HepG2 (cell line): ENCODE measurements at regions not wholly inside any gene's neighbourhood (a gene's known extent, or its start where the extent isn't known, plus 50 kb on each side); places are given as distances from the start of the nearest gene placed in this dataset.

Source experiments
- ATAC-seq: fragments of 200-7000 bp; cut with Tn5 transposase; 3 replicates; pipeline ENCODE4 v1.9.1; 2020; ENCODE audit warnings: mild to moderate bottlenecking, moderate library complexity
- BruUV-seq: library from RNA; stranded (reverse); fragments of 400-500 nt; replicated peaks from 2 replicates; lab custom pipeline; 2021; lab: Mats Ljungman, UMichigan
- CTCF ChIA-PET: fragments of 300-600 bp; formaldehyde crosslinking; extraction: SDS; loops from one replicate; lab custom pipeline; 2021; ENCODE audit warnings: low total read pairs, inconsistent platforms, low intra/inter-chr PET ratio; lab: Yijun Ruan, JAX
- POLR2A ChIA-PET: fragments of 350-600 bp; sonication (Branson Sonifier 250); formaldehyde crosslinking; loops from one replicate; lab custom pipeline; 2020; ENCODE audit warnings: antibody characterized with exemption, inconsistent platforms; lab: Yijun Ruan, JAX
- DNase-seq: peaks from one replicate; pipeline ENCODE4 v3.0.0-alpha.2; 2015; ENCODE audit warnings: low spot score
- FAIRE-seq: peaks from 3 replicates; lab custom pipeline; 2011; peaks lifted over from hg19 to GRCh38; lab: Jason Lieb, UNC
- H2AFZ ChIP-seq: one replicate; pipeline ENCODE4 v1.6.1; 2011; ENCODE audit warnings: low read length, inconsistent platforms
- H3K27ac ChIP-seq: fragments of 300-600 bp; 3 replicates; pipeline ENCODE4 v1.8.0; 2011; ENCODE audit warnings: mixed run types, mild to moderate bottlenecking, mixed read lengths, low read length, inconsistent platforms; ENCODE audit not compliant: insufficient read depth; ENCODE audit errors: extremely low read length
- H3K27me3 ChIP-seq, 2 experiments: fragments of 200-600 bp in 1 of 2; 2 replicates in 1 of 2; 3 replicates in 1 of 2; pipeline versions ENCODE4 v1.6.0 to v1.8.0; 2011; ENCODE audit warnings: low read length in 2 of 2, mild to moderate bottlenecking in 2 of 2, moderate library complexity in 2 of 2, inconsistent platforms in 1 of 2; ENCODE audit not compliant: insufficient read depth in 2 of 2, control insufficient read depth in 1 of 2
- H3K36me3 ChIP-seq, 2 experiments: fragments of 200-600 bp in 1 of 2; replicated peaks in 1 of 2; 2 replicates in 1 of 2; 3 replicates in 1 of 2; pipeline versions ENCODE4 v1.5.1 to v1.8.0; 2011; ENCODE audit warnings: low read length in 2 of 2, inconsistent platforms in 1 of 2; ENCODE audit not compliant: insufficient read depth in 2 of 2, control insufficient read depth in 1 of 2
- H3K4me1 ChIP-seq: 2 replicates; pipeline ENCODE4 v1.5.1; 2012; ENCODE audit warnings: low read length, inconsistent platforms; ENCODE audit not compliant: insufficient read depth
- H3K4me2 ChIP-seq: 2 replicates; pipeline ENCODE4 v1.6.0; 2011; ENCODE audit warnings: low read depth, low read length, inconsistent platforms
- H3K4me3 ChIP-seq, 3 experiments: fragments of 200-600 bp in 1 of 3; sonication (generic), shearing (Covaris generic) in 1 of 3; replicated peaks in 1 of 3; 2 replicates each; pipeline ENCODE4 v1.5.1; 2011 to 2016; ENCODE audit warnings: low read length in 3 of 3, inconsistent platforms in 2 of 3, low read depth in 2 of 3, mild to moderate bottlenecking in 2 of 3, control low read depth in 1 of 3, mixed read lengths in 1 of 3; ENCODE audit not compliant: insufficient read depth in 1 of 3
- H3K79me2 ChIP-seq: one replicate; pipeline ENCODE4 v1.6.1; 2011; ENCODE audit warnings: low read length, inconsistent platforms; ENCODE audit not compliant: insufficient read depth
- H3K9ac ChIP-seq: 2 replicates; pipeline ENCODE4 v1.6.0; 2011; ENCODE audit warnings: mild to moderate bottlenecking, low read depth, low read length, inconsistent platforms; ENCODE audit not compliant: insufficient read depth
- H3K9me3 ChIP-seq: 2 replicates; pipeline ENCODE4 v1.5.1; 2012; ENCODE audit warnings: mild to moderate bottlenecking, low read length
- H4K20me1 ChIP-seq: 2 replicates; pipeline ENCODE4 v1.6.0; 2011; ENCODE audit warnings: inconsistent platforms, mild to moderate bottlenecking, low read length, moderate library complexity; ENCODE audit not compliant: insufficient read depth
- DMAP1 ChIP-seq: IDR thresholded peaks from 2 replicates; pipeline ENCODE4 v1.6.1; 2016
- HNRNPUL1 ChIP-seq: fragments of 200-400 bp; formaldehyde crosslinking; IDR thresholded peaks from 2 replicates; pipeline ENCODE4 v1.6.1; 2017; ENCODE audit warnings: low read depth, mild to moderate bottlenecking, low read length, moderate library complexity
- JUND ChIP-seq: sonication (generic); formaldehyde crosslinking; IDR thresholded peaks from 2 replicates; pipeline ENCODE4 v1.8.0; 2022; ENCODE audit warnings: mild to moderate bottlenecking, missing genetic modification reagents
- KDM5A ChIP-seq: fragments of 200-600 bp; sonication (generic); IDR thresholded peaks from 2 replicates; pipeline ENCODE4 v1.7.0; 2018; ENCODE audit warnings: antibody characterized with exemption, mild to moderate bottlenecking, low read length, borderline replicate concordance
- NCOA2 ChIP-seq: sonication (generic); formaldehyde crosslinking; IDR thresholded peaks from 2 replicates; pipeline ENCODE4 v1.8.0; 2022; ENCODE audit warnings: inconsistent platforms
- NCOR1 ChIP-seq: fragments of 200-600 bp; sonication (generic); IDR thresholded peaks from 2 replicates; pipeline ENCODE4 v1.7.0; 2017; ENCODE audit warnings: antibody characterized with exemption, low read length, borderline replicate concordance
- PPARG ChIP-seq: conservative IDR thresholded peaks from 2 replicates; pipeline ENCODE4 v1.6.1; 2016; ENCODE audit warnings: missing biosample characterization, missing genetic modification reagents
- STAG1 ChIP-seq: sonication (generic); formaldehyde crosslinking; IDR thresholded peaks from 2 replicates; pipeline ENCODE4 v1.4.0; 2020; ENCODE audit warnings: missing genetic modification reagents
- ZFAT ChIP-seq: sonication (generic); formaldehyde crosslinking; conservative IDR thresholded peaks from 2 replicates; pipeline ENCODE4 v1.8.1; 2023; ENCODE audit warnings: missing genetic modification reagents, inconsistent platforms
- ZMAT5 ChIP-seq: sonication (generic); formaldehyde crosslinking; IDR thresholded peaks from 2 replicates; pipeline ENCODE4 v1.5.0; 2020; ENCODE audit warnings: mild to moderate bottlenecking, low read depth, missing genetic modification reagents, borderline replicate concordance
- ZNF17 ChIP-seq: sonication (generic); formaldehyde crosslinking; IDR thresholded peaks from 2 replicates; pipeline ENCODE4 v1.5.0; 2020; ENCODE audit warnings: mild to moderate bottlenecking, missing genetic modification reagents
- ZNF510 ChIP-seq: sonication (generic); formaldehyde crosslinking; IDR thresholded peaks from 2 replicates; pipeline ENCODE4 v1.4.0; 2020; ENCODE audit warnings: low read depth, mild to moderate bottlenecking, missing genetic modification reagents
- ZNF557 ChIP-seq: sonication (generic); formaldehyde crosslinking; IDR thresholded peaks from 2 replicates; pipeline ENCODE4 v1.4.0; 2020; ENCODE audit warnings: missing genetic modification reagents
- ZNF616 ChIP-seq: sonication (generic); formaldehyde crosslinking; IDR thresholded peaks from 2 replicates; pipeline ENCODE4 v1.5.0; 2020; ENCODE audit warnings: low read depth, mild to moderate bottlenecking, missing genetic modification reagents
- ZNF674 ChIP-seq: sonication (generic); formaldehyde crosslinking; IDR thresholded peaks from 2 replicates; pipeline ENCODE4 v1.5.0; 2020; ENCODE audit warnings: low read depth, mild to moderate bottlenecking, missing genetic modification reagents
- ZNF7 ChIP-seq: IDR thresholded peaks from 2 replicates; pipeline ENCODE4 v1.6.1; 2016; ENCODE audit warnings: missing biosample characterization, missing genetic modification reagents
- ZNF724P ChIP-seq: sonication (generic); formaldehyde crosslinking; IDR thresholded peaks from 2 replicates; pipeline ENCODE4 v1.8.0; 2022; ENCODE audit warnings: missing genetic modification reagents, borderline replicate concordance
- WGBS: methylation state at CpG from one replicate; pipeline ENCODE4 v1.1.6; 2017; ENCODE audit warnings: low lambda C conversion rate; 5-methylcytosine and 5-hydroxymethylcytosine counted together
- in situ Hi-C: cut with HindIII; loops from 2 replicates; pipeline ENCODE4 v1.10.0; 2017; ENCODE audit warnings: low pct_unique_long_range_greater_than_20kb; ENCODE audit not compliant: extremely low pct_ligation_motif_present
- intact Hi-C: fragments of 100-400 bp; cut with micrococcal nuclease; formaldehyde crosslinking; loops from one replicate; pipeline ENCODE4 v1.10.0; 2022; ENCODE audit not compliant: unreplicated experiment
- TF ChIP-seq, protein P1 (sequence below), 2 experiments: sonication (generic) in 1 of 2; formaldehyde crosslinking in 1 of 2; IDR thresholded peaks; 2 replicates each; pipeline versions ENCODE4 v1.4.0 to v1.6.1; 2016 to 2020; ENCODE audit warnings: borderline replicate concordance in 1 of 2, low read depth in 1 of 2, mild to moderate bottlenecking in 1 of 2, missing genetic modification reagents in 1 of 2

DNA sequence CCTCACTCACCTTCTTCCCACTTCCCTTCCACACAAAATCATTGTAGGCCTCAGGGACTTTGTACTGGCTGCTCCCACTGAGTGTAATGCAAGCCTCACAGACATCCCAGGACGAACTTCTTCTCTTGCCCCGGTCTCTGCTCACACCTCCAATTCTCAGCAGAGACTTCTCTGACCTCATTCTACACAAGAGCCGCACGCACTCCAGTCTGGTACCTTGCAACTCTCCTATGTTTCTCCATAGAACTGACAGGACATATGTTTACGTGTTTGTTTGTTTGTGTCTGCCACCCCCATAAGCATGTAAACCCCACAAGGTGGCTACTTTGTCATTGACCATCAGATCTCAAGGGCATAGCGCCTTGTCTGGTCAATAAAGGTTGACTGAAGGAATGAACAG is 350.8 kb downstream of the AJAP1 start:
- intact Hi-C loops, result no loop called here
- Histone ChIP-seq H3K9ac (no peak overlapping the region), H3K4me1 (no peaks in the 10 kb centered on the region), H2AFZ (no peak overlapping the region), H3K79me2 (no peaks in the 10 kb centered on the region), H3K27ac (no peak overlapping the region), H3K36me3 (no peaks in the 10 kb centered on the region), H4K20me1 (no peaks in the 10 kb centered on the region), H3K4me3 (no peak overlapping the region), H3K9me3 (peaks cover 67% of the 10 kb centered on the region), H3K27me3 (no peaks in the 10 kb centered on the region), H3K4me2 (no peak overlapping the region)
- TF ChIP-seq NCOA2 (no peak), DMAP1 (no peak), ZNF7 (no peak), ZNF557 (CRISPR knock-in tag) (no peak)
- in situ Hi-C loops, result no loop called here
- WGBS, result 6% methylated on average over 6 of the region's 6 CpGs
- no TSS peak for BruUV-seq
- ChIA-PET POLR2A (no interaction called here), CTCF (no interaction called here)
- no peak for FAIRE-seq
- no peak for ATAC-seq
- DNase-seq, result no peak

- H3K36me3 ChIP-seq, result no peaks in the 10 kb centered on the region
- H2AFZ ChIP-seq, result no peak overlapping the region
- ChIA-PET POLR2A (no interaction called here), CTCF (no interaction called here)
- DNase-seq (no peak), FAIRE-seq (no peak), ATAC-seq (no peak)
- no peak overlapping the region for H3K9ac ChIP-seq
- BruUV-seq, result no TSS peak
- no peaks in the 10 kb centered on the region for H4K20me1 ChIP-seq
- no peaks in the 10 kb centered on the region for H3K4me1 ChIP-seq
- no peaks in the 10 kb centered on the region for H3K27me3 ChIP-seq
- H3K9me3 ChIP-seq, result peaks cover 71% of the 10 kb centered on the region
- H3K79me2 ChIP-seq, result no peaks in the 10 kb centered on the region
- no peak overlapping the region for H3K27ac ChIP-seq
- in situ Hi-C loops (no loop called here), intact Hi-C loops (no loop called here)
- H3K4me3 ChIP-seq, result no peak overlapping the region
- TF ChIP-seq, protein P1, sequence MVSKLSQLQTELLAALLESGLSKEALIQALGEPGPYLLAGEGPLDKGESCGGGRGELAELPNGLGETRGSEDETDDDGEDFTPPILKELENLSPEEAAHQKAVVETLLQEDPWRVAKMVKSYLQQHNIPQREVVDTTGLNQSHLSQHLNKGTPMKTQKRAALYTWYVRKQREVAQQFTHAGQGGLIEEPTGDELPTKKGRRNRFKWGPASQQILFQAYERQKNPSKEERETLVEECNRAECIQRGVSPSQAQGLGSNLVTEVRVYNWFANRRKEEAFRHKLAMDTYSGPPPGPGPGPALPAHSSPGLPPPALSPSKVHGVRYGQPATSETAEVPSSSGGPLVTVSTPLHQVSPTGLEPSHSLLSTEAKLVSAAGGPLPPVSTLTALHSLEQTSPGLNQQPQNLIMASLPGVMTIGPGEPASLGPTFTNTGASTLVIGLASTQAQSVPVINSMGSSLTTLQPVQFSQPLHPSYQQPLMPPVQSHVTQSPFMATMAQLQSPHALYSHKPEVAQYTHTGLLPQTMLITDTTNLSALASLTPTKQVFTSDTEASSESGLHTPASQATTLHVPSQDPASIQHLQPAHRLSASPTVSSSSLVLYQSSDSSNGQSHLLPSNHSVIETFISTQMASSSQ (IDR thresholded peaks at IDR 0.05; ENCODE audit: low read depth), result no peak
- TF ChIP-seq, protein P1 (CRISPR knock-in tag; IDR thresholded peaks at IDR 0.05; ENCODE audit: borderline replicate concordance), result no peak
- TF ChIP-seq JUND (CRISPR knock-in tag) (no peak), ZNF616 (CRISPR knock-in tag) (no peak), ZMAT5 (CRISPR knock-in tag) (no peak), HNRNPUL1 (no peak), NCOR1 (no peak), ZNF724P (no peak), ZNF17 (CRISPR knock-in tag) (no peak), ZNF674 (CRISPR knock-in tag) (no peak), KDM5A (no peak), PPARG (CRISPR knock-in tag) (no peak), ZNF510 (CRISPR knock-in tag) (no peak), STAG1 (CRISPR knock-in tag) (no peak), ZFAT (CRISPR knock-in tag) (no peak)
- WGBS, result 7% methylated on average over 1 of the region's 2 CpGs
- H3K4me2 ChIP-seq, result no peak overlapping the region
Measured at GRCh38 chr1:5002676-5003075, 348.3 kb downstream of the AJAP1 start.
